C4-2B (cell line): ENCODE measurements at regions not wholly inside any gene's neighbourhood (a gene's known extent, or its start where the extent isn't known, plus 50 kb on each side); places are given as distances from the start of the nearest gene placed in this dataset.
"Not testable (repeated sequence)": the region's sequence is repeated elsewhere in the genome, so short reads cannot be mapped to it uniquely, and the experiment has no call there.

ENCODE experiments used
- ZFX ChIP-seq: fragments of 450-650 bp; IDR thresholded peaks from 2 replicates; pipeline ENCODE4 v1.6.1; 2017
- TF ChIP-seq, protein P1 (sequence below): fragments of 450-650 bp; conservative IDR thresholded peaks from 2 replicates; pipeline ENCODE4 v1.5.1; 2017; ENCODE audit warnings: mild to moderate bottlenecking

- TF ChIP-seq, protein P1, sequence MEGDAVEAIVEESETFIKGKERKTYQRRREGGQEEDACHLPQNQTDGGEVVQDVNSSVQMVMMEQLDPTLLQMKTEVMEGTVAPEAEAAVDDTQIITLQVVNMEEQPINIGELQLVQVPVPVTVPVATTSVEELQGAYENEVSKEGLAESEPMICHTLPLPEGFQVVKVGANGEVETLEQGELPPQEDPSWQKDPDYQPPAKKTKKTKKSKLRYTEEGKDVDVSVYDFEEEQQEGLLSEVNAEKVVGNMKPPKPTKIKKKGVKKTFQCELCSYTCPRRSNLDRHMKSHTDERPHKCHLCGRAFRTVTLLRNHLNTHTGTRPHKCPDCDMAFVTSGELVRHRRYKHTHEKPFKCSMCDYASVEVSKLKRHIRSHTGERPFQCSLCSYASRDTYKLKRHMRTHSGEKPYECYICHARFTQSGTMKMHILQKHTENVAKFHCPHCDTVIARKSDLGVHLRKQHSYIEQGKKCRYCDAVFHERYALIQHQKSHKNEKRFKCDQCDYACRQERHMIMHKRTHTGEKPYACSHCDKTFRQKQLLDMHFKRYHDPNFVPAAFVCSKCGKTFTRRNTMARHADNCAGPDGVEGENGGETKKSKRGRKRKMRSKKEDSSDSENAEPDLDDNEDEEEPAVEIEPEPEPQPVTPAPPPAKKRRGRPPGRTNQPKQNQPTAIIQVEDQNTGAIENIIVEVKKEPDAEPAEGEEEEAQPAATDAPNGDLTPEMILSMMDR, result not testable (repeated sequence)
- not testable (repeated sequence) for TF ChIP-seq ZFX
Observed at GRCh38 chr1:234801636-234802035, 191.7 kb upstream of the IRF2BP2 start.
